Suprapubic skin (tissue), 4 donors: ENCODE measurements at regions not wholly inside any gene's neighbourhood (a gene's known extent, or its start where the extent isn't known, plus 50 kb on each side); places are given as distances from the start of the nearest gene placed in this dataset.

ENCODE experiments used
- DNase-seq, 2 donors: peaks; one replicate each; pipeline ENCODE4 v3.0.0-alpha.2; 2019; ENCODE audit warnings: low spot score in 2 of 2
- H3K27ac ChIP-seq: fragments of 200-600 bp; sonication (generic); one replicate; pipeline ENCODE4 v1.5.1; 2019
- H3K27me3 ChIP-seq: fragments of 200-600 bp; sonication (generic); one replicate; pipeline ENCODE4 v1.5.1; 2019
- H3K36me3 ChIP-seq: fragments of 200-600 bp; sonication (generic); one replicate; pipeline ENCODE4 v1.5.1; 2019
- H3K4me1 ChIP-seq: fragments of 200-600 bp; sonication (generic); one replicate; pipeline ENCODE4 v1.5.1; 2019
- H3K4me3 ChIP-seq: fragments of 200-600 bp; sonication (generic); one replicate; pipeline ENCODE4 v1.5.1; 2019; ENCODE audit warnings: mild to moderate bottlenecking
- H3K9me3 ChIP-seq: fragments of 200-600 bp; sonication (generic); one replicate; pipeline ENCODE4 v1.5.1; 2019
- EP300 ChIP-seq: sonication (generic); formaldehyde crosslinking; IDR thresholded peaks from one replicate; pipeline ENCODE4 v1.6.1; 2017; ENCODE audit warnings: antibody characterized with exemption
- POLR2A ChIP-seq, 2 donors: fragments of 450-650 bp; IDR thresholded peaks; one replicate each; pipeline ENCODE4 v1.6.1; 2017; ENCODE audit warnings: antibody characterized with exemption in 2 of 2, mild to moderate bottlenecking in 2 of 2, moderate library complexity in 2 of 2
- POLR2AphosphoS5 ChIP-seq, 3 donors: sonication (generic); formaldehyde crosslinking; IDR thresholded peaks; one replicate each; pipeline ENCODE4 v1.6.1; 2017; ENCODE audit warnings: antibody characterized with exemption in 3 of 3
- WGBS: methylation state at CpG from one replicate; pipeline ENCODE4 v1.1.5; 2018; 5-methylcytosine and 5-hydroxymethylcytosine counted together
- TF ChIP-seq, protein P1 (sequence below), 2 donors: fragments of 200-600 bp in 1 of 2; fragments of 450-650 bp in 1 of 2; sonication (generic) in 1 of 2; IDR thresholded peaks; one replicate each; pipeline ENCODE4 v1.5.1; 2016 to 2019; ENCODE audit warnings: antibody characterized with exemption in 2 of 2, mild to moderate bottlenecking in 1 of 2, moderate library complexity in 1 of 2

DNA sequence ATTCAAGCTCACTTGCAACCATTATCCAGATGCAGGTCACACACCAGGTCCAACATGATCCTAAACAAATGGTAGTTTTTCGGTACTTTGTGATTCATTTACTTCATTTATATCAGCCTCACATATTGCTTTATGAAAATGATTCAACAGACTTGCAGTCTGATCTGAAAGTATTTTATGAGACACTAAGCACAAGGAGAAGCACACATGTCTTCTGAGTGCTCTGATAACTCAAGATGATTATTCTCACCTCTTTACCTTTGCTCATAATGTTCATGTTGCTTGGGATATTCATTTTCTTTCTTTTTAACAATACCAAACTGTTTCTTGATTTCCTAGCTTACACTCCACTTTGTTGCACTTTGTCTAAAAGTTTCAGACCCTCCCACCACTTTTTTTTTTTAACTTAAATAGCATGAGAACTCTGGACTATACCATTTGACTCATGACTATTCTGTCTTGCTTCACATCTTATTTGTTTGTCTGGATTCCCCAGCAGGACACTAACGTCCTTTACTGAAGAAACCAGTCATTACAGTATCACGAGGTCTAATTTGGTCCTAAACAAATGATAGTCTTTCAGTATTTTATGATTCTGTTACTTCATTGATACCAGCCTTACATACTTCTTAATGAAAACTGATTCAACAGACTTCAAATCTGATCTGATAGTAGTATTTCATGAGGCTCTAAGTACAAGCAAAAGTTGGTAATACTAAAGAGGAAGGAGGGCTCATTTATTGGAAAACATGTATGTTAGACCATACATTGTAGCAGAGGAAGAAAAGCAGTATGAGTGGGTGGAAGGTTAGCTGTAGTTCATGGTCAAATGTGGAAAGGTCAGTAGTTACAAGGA, 171.8 kb upstream of the AHR start:
- H3K4me1 ChIP-seq: no peaks in the 10 kb centered on the region
- DNase-seq: no peak
- H3K4me3 ChIP-seq: no peak overlapping the region
- no peaks in the 10 kb centered on the region for H3K36me3 ChIP-seq
- no peak overlapping the region for H3K27ac ChIP-seq
- TF ChIP-seq EP300 (no peak), POLR2A (IDR thresholded peaks at IDR 0.05) (no peak), POLR2AphosphoS5 (IDR thresholded peaks at IDR 0.05) (no peak)
- TF ChIP-seq, protein P1, sequence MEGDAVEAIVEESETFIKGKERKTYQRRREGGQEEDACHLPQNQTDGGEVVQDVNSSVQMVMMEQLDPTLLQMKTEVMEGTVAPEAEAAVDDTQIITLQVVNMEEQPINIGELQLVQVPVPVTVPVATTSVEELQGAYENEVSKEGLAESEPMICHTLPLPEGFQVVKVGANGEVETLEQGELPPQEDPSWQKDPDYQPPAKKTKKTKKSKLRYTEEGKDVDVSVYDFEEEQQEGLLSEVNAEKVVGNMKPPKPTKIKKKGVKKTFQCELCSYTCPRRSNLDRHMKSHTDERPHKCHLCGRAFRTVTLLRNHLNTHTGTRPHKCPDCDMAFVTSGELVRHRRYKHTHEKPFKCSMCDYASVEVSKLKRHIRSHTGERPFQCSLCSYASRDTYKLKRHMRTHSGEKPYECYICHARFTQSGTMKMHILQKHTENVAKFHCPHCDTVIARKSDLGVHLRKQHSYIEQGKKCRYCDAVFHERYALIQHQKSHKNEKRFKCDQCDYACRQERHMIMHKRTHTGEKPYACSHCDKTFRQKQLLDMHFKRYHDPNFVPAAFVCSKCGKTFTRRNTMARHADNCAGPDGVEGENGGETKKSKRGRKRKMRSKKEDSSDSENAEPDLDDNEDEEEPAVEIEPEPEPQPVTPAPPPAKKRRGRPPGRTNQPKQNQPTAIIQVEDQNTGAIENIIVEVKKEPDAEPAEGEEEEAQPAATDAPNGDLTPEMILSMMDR (IDR thresholded peaks at IDR 0.05): no peak
- H3K9me3 ChIP-seq: no peaks in the 10 kb centered on the region
- no peaks in the 10 kb centered on the region for H3K27me3 ChIP-seq
- 88% methylated on average over 3 of the region's 3 CpGs for WGBS

DNA sequence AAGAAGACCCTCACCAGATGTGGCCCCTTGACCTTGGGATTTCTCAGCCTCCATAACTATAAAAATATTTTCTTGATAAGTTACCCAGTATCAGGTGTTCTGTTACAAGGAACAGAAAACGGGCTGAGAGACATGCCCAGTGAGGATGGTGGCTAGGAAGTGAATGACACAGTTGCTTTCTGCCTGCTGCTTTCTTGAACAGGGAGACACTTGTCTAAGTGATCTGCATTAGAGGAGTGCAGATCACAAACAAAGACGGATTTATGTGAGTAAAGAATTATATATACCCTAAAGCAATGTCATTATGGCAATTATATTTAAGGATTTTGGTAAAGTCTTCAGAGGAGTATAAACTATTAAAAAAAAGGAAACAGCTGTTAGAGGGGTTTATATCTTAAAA, 169.2 kb upstream of the AHR start:
- Histone ChIP-seq H3K27ac (no peak overlapping the region), H3K36me3 (no peaks in the 10 kb centered on the region), H3K27me3 (no peaks in the 10 kb centered on the region), H3K4me3 (no peak overlapping the region), H3K4me1 (no peaks in the 10 kb centered on the region), H3K9me3 (no peaks in the 10 kb centered on the region)
- no peak for DNase-seq
- TF ChIP-seq EP300: no peak
- TF ChIP-seq POLR2AphosphoS5 (IDR thresholded peaks at IDR 0.05): no peak
- TF ChIP-seq, protein P1 (IDR thresholded peaks at IDR 0.05): no peak
- no peak for TF ChIP-seq POLR2A (IDR thresholded peaks at IDR 0.05)
- WGBS: 82% methylated on average over 2 of the region's 2 CpGs

DNA sequence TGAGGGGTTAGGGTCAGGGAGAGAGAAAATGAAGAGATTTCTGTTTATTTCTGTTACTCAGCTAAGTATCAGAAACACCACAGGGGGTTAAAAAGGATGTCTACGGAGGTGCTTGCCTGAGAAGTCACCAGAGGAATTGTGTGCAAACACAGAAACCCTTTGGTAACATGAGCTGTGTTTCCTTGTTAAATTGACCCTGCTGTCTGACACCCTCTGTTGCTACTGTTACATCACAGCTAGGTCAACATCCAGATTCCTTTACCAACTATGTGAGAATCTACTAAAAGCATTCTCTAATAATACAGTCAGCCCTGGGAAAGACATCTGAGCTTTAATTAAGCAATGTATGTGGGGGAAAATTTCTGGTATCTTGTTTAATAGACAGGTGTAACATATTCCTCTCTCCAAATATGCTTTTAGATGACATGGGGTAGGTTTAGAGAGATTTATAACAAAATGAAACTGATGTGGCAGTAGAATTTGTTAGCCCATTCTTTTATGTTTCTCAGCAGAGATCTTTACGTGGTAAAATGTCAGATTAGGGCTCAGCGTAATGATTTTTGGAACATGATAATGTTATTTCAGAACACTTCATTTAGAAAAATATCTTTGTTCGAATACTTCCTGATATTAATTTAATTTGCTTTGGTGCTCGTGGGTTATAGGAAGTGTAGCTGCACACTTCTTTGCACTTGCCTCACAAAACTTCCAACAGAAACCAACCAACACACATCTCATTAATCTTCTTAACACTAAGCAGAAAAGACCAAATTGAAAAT, 168.0 kb upstream of the AHR start:
- no peaks in the 10 kb centered on the region for H3K27me3 ChIP-seq
- H3K27ac ChIP-seq: no peak overlapping the region
- H3K4me1 ChIP-seq: no peaks in the 10 kb centered on the region
- H3K4me3 ChIP-seq: no peak overlapping the region
- WGBS: 57% methylated on average over 5 of the region's 5 CpGs
- H3K36me3 ChIP-seq: no peaks in the 10 kb centered on the region
- H3K9me3 ChIP-seq: no peaks in the 10 kb centered on the region
- TF ChIP-seq EP300 (no peak), POLR2AphosphoS5 (IDR thresholded peaks at IDR 0.05) (no peak)
- TF ChIP-seq, protein P1 (IDR thresholded peaks at IDR 0.05): no peak
- no peak for DNase-seq

DNA sequence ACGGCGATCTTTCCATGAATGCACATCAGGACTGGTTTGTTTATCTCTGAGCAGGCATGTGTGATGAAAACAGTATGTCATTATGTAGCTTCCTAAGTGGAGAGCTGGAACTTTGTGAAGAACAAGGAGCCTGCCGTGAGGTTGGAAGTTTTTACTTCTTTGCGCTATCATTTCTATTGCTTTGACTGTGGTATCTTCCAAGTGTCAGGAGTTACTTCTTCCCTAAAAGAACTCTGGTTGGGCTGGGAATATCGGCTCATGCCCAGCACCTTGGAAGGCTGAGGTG, 167.4 kb upstream of the AHR start:
- Histone ChIP-seq H3K4me1 (no peaks in the 10 kb centered on the region), H3K27me3 (no peaks in the 10 kb centered on the region), H3K4me3 (no peak overlapping the region), H3K9me3 (no peaks in the 10 kb centered on the region), H3K36me3 (no peaks in the 10 kb centered on the region), H3K27ac (no peak overlapping the region)
- 74% methylated on average over 5 of the region's 5 CpGs for WGBS
- TF ChIP-seq POLR2A (IDR thresholded peaks at IDR 0.05) (no peak), POLR2AphosphoS5 (IDR thresholded peaks at IDR 0.05) (no peak), EP300 (no peak)
- TF ChIP-seq, protein P1 (IDR thresholded peaks at IDR 0.05): no peak
- DNase-seq: no peak

DNA sequence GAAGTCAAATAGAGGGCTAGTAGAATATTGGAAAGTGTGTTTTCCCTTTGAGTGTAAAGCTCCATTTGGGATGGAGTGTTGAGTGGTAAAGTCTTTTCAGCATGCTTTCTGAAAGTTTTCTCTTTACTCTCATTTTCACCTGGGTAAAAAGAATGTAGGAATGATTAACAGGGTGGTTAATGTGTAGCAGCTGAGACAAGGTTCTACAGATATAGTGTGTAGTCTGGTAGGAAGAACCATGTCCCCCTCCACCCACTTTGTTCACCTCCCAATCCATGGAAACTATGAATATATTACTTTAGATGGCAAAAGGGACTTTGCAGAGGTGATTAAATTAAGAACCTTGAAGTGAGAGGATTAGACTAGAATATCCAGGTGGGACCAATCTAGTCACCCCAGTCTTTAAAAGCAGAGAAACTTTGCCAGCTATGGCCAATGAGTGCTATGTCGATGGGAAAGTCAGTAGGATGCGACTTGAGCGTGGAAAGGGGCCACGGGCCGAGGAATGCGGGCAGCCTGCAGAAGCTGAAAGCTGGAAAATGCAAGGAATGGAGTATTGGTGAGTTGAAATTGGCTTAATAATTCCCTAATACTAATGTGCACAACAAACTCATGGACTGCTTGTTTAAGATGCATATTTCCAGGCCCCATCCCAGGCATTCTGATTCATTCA, 166.3 kb upstream of the AHR start:
- WGBS: 95% methylated on average over 6 of the region's 6 CpGs
- TF ChIP-seq POLR2AphosphoS5 (IDR thresholded peaks at IDR 0.05): no peak
- TF ChIP-seq, protein P1 (IDR thresholded peaks at IDR 0.05): no peak
- TF ChIP-seq POLR2A (IDR thresholded peaks at IDR 0.05): no peak
- no peak for TF ChIP-seq EP300
- Histone ChIP-seq H3K27me3 (no peaks in the 10 kb centered on the region), H3K4me3 (no peak overlapping the region), H3K36me3 (no peaks in the 10 kb centered on the region), H3K4me1 (no peaks in the 10 kb centered on the region), H3K27ac (no peak overlapping the region), H3K9me3 (no peaks in the 10 kb centered on the region)
- DNase-seq: no peak
